Breast epithelium (tissue), 3 donors: ENCODE measurements at regions not wholly inside any gene's neighbourhood (a gene's known extent, or its start where the extent isn't known, plus 50 kb on each side); places are given as distances from the start of the nearest gene placed in this dataset.

Experiments
- POLR2A ChIP-seq: fragments of 450-650 bp; IDR thresholded peaks from one replicate; pipeline ENCODE4 v1.6.1; 2016; ENCODE audit warnings: antibody characterized with exemption, mild to moderate bottlenecking, moderate library complexity
- POLR2AphosphoS5 ChIP-seq, 3 donors: sonication (generic); formaldehyde crosslinking; IDR thresholded peaks; one replicate each; pipeline ENCODE4 v1.6.1; 2017; ENCODE audit warnings: antibody characterized with exemption in 3 of 3
- TF ChIP-seq, protein P1 (sequence below), 3 donors: fragments of 450-650 bp; IDR thresholded peaks; one replicate each; pipeline ENCODE4 v1.5.1; 2016 to 2017; ENCODE audit warnings: antibody characterized with exemption in 3 of 3, mild to moderate bottlenecking in 3 of 3, moderate library complexity in 3 of 3

- TF ChIP-seq POLR2A, result no peak
- no peak for TF ChIP-seq POLR2AphosphoS5 (IDR thresholded peaks at IDR 0.05)
- TF ChIP-seq, protein P1, sequence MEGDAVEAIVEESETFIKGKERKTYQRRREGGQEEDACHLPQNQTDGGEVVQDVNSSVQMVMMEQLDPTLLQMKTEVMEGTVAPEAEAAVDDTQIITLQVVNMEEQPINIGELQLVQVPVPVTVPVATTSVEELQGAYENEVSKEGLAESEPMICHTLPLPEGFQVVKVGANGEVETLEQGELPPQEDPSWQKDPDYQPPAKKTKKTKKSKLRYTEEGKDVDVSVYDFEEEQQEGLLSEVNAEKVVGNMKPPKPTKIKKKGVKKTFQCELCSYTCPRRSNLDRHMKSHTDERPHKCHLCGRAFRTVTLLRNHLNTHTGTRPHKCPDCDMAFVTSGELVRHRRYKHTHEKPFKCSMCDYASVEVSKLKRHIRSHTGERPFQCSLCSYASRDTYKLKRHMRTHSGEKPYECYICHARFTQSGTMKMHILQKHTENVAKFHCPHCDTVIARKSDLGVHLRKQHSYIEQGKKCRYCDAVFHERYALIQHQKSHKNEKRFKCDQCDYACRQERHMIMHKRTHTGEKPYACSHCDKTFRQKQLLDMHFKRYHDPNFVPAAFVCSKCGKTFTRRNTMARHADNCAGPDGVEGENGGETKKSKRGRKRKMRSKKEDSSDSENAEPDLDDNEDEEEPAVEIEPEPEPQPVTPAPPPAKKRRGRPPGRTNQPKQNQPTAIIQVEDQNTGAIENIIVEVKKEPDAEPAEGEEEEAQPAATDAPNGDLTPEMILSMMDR (IDR thresholded peaks at IDR 0.05), result no peak
Observed at GRCh38 chr1:222061711-222062359, 319.9 kb upstream of the DUSP10 start.
